Jurkat, Clone E6-1 (cell line): ENCODE measurements at regions not wholly inside any gene's neighbourhood (a gene's known extent, or its start where the extent isn't known, plus 50 kb on each side); places are given as distances from the start of the nearest gene placed in this dataset.
"Not testable (repeated sequence)": the region's sequence is repeated elsewhere in the genome, so short reads cannot be mapped to it uniquely, and the experiment has no call there.

ENCODE experiments used
- DNase-seq: peaks from one replicate; pipeline ENCODE4 v3.0.0-alpha.2; 2011; ENCODE audit warnings: low read depth, low spot score
- H3K4me3 ChIP-seq: 2 replicates; pipeline ENCODE4 v1.5.1; 2011; ENCODE audit warnings: mild to moderate bottlenecking, low read length, control low read depth, moderate library complexity

GRCh38 chr1:70720521-70720920 is 309.5 kb downstream of the CTH start:
- no peak overlapping the region for H3K4me3 ChIP-seq
- no peak for DNase-seq

DNA sequence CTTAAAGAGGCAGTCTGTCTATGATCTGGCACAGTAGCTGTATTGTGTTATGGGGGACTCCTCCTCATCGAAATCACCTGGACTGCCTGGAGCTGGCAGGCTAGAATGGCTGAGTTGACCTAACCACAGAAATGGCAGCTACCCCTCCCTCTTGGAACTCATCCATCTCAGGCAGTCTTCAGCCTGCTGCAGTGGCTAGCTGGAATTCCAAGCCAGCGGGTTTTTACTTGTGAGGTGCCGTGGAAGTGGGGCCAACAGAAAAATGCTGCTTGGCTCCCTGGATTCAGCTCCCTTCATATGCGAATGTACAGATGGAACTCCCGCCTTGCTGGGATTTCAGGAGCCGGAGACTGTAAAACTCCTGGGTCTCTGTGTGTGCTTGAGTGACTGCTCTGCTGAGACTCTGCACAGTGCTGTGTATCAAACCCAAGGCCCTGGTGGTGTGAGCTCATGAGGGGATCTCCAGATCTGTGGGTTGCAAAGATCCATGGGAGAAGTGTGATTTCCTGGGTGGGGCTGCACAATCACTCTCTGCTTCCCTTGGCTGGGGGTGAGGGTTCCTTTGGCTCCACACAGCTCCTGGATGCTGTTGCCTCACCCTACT is 316.9 kb downstream of the CTH start:
- H3K4me3 ChIP-seq, result no peak overlapping the region
- no peak for DNase-seq

- not testable (repeated sequence) for DNase-seq, H3K4me3 ChIP-seq
Measured at GRCh38 chr1:70736518-70736917, 311.1 kb downstream of the PTGER3 start.

GRCh38 chr1:70737125-70737524 is 310.5 kb downstream of the PTGER3 start:
- H3K4me3 ChIP-seq, result no peak overlapping the region
- DNase-seq, result no peak

DNA sequence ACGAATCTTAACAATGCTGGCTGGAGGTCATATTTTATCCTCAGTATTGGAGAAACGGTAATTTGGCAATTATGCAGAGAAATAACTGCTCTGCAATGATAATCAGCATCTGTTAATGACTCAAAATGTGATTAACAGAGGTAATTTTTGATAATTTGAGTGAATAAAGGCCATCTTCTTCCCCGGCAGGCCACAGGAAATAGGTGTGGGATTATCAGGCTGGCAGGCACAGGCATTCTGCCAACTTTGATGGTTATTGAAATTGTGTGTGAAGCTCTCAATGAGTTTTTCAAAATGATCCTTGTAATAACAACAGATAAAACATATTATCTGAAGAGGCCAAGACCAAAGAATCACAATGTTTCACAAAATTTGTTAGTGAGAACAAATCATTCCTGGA is 309.0 kb downstream of the PTGER3 start:
- H3K4me3 ChIP-seq, result no peak overlapping the region
- no peak for DNase-seq

- DNase-seq, result peak; percentile 54
- no peak overlapping the region for H3K4me3 ChIP-seq
Measured at GRCh38 chr1:70745199-70745598, 302.4 kb downstream of the PTGER3 start.

DNA sequence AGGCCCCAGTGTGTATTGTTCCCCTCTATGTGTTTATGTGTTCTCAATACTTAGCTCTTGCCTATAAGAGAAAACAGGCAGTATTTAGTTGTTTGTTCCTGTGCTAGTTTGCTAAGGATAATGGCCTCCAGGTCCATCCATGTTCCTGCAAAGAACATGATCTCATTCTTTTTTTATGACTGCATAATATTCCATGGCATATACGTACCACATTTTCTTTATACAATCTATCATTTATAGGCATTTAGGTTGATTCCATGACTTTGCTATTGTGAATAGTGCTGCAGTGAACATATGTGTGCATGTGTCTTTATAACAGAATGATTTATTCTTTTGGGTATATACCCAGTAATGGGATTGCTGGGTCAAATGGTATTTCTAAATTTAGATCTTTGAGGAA is 301.6 kb downstream of the PTGER3 start:
- not testable (repeated sequence) for H3K4me3 ChIP-seq, DNase-seq

GRCh38 chr1:70747123-70747522 is 300.5 kb downstream of the PTGER3 start:
- DNase-seq, H3K4me3 ChIP-seq: not testable (repeated sequence)

DNA sequence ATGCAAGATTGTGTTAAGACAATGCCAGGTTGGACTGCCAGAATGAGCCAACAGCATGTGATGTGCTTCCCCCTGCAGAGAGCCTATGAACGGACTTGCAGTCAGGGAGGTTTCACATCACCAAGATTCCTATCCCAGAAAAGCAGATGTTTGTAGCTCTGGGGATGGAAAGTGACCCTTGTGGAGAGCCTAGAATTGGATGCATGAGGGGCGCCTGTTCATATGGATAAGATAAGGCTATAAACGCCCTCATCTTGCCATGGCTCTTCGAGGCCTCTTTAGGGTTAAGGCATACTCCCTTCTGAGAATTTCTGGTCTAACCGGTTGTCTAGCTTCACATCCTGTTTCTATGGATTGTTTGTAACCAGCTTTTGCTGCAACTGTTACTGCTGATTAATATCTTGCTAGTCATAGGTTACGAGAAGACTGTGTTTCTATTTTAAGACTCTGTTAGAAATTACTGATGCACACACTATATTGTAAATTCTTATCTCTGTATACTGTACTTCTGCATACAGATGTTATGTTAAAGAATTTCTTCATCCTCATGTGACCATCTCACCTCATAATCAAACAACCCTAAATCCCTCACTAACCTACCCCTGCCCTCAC is 295.8 kb downstream of the PTGER3 start:
- DNase-seq, result not testable (repeated sequence)

DNA sequence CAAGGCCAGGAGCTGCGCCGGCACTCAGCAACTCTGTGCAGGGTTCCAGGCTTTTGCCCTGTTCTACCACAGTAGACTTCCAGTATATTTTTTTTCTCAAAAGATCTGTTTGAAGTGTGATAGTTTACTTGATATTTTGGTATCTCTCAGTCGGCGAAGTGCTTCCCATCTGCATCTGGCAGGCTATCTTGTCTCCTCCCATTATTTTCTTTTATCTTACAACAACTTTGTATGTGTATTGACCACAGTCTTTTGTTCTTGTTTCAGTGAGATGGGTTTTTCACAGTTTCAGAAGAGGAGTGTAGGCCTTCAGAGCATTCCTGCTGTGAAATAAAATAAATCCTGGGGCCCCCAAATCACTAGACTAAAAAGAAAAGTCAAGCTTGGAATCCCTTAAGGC is 292.9 kb downstream of the PTGER3 start:
- peak; percentile 50 for DNase-seq
- no peak overlapping the region for H3K4me3 ChIP-seq

More for the DNA sequence above, 295.8 kb downstream of the PTGER3 start:
- H3K4me3 ChIP-seq, result not testable (repeated sequence)

DNA sequence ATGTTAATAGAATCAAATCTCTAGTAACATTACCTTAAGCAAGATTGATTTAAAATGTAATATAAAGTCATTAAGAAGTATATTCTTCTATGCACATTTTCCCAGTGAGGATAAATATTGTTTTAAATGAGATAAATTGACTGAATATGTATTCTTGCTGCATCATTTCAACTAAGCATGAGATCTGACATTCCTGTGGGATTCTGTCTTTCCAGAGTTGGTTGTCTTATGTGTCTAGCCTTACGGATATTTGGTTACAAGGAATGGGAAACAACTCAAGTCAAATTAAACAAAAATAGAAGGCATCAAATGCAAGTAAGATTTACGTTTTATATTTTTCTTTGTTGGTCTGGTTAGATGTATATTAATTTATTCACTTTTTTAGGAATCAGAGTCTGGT is 287.5 kb downstream of the PTGER3 start:
- DNase-seq, result no peak
- no peak overlapping the region for H3K4me3 ChIP-seq

DNA sequence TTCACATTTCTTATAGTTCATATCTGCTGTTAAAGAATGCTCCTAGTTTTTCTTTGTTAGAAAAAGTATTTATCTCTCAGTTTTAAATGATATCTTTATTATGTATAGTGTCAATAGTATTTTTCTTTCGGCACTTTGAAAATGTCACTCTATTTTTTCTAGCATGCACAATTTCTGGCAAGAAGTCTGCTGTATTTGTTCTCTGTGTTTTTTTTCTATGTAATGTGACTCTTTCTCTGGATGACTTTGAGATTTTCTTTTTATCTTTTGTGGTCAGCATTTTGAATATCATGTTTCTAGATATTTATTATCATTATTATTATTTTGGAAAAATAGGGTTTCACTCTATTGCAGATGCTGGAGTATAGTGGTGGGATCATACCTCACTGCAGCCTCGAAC is 285.2 kb downstream of the PTGER3 start:
- no peak for DNase-seq
- no peak overlapping the region for H3K4me3 ChIP-seq

GRCh38 chr1:70764747-70765146 is 282.9 kb downstream of the PTGER3 start:
- no peak overlapping the region for H3K4me3 ChIP-seq
- peak; percentile 27 for DNase-seq

DNA sequence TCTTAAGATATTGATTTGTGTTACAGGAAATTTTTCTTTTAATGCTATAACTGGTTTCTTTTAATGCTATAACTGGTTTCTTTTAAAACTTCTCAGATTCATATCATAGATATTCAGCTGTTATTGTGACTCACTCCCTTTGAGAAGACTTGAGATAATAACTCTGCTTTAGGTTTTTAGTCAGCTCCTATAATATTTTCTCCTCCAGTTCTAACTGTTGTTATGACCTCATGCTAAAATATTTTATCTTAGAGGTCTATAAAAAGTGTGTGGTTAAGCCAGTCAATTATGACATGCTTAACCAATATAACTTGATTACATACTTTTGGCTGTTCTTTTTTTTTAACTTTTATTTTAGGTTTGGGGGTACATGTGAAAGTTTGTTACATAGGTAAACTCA is 280.2 kb downstream of the PTGER3 start:
- no peak overlapping the region for H3K4me3 ChIP-seq
- DNase-seq, result no peak

DNA sequence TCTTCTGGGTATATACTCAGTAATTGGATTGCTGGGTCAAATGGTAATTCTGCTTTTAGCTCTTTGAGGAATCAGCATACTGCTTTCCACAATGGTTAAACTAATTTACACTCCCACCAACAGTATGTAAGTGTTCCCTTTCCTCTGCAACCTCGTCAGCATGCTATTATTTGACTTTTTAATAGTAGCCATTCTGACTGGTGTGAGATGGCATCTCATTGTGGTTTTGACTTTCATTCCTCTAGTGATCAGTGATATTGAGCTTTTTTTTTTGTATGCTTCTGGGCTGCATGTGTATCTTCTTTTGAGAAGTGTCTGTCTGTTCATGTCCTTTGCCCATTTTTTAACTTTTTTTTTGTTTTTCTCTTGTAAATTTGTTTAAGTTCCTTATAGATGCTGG is 279.4 kb downstream of the PTGER3 start:
- H3K4me3 ChIP-seq, result no peak overlapping the region
- DNase-seq, result no peak

GRCh38 chr1:70778056-70778762 is 269.4 kb downstream of the PTGER3 start:
- H3K4me3 ChIP-seq, result no peak overlapping the region
- no peak for DNase-seq

GRCh38 chr1:70778934-70779333 is 268.7 kb downstream of the PTGER3 start:
- no peak overlapping the region for H3K4me3 ChIP-seq
- no peak for DNase-seq

DNA sequence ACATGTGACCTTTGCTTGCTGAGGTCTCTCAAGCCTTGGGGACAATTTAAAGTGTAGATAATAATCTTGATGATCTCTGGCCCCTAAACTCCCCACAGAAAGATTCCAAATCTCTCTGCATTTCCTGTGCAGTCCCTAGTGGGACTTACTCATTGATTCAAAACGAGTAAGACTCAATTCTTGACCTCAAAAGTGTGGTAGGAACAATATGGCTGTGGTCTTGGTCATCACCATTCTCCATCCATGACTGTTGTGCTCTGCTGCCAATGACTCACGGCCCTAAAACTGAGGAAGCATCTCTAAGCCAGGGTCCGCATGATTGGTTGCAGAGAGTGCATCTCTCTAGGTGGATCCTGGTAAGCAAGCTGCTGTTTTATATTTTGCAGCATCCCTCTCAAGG is 268.0 kb downstream of the PTGER3 start:
- no peak for DNase-seq
- H3K4me3 ChIP-seq, result no peak overlapping the region

- no peak for DNase-seq
- no peak overlapping the region for H3K4me3 ChIP-seq
Measured at GRCh38 chr1:70785287-70785686, 262.3 kb downstream of the PTGER3 start.

DNA sequence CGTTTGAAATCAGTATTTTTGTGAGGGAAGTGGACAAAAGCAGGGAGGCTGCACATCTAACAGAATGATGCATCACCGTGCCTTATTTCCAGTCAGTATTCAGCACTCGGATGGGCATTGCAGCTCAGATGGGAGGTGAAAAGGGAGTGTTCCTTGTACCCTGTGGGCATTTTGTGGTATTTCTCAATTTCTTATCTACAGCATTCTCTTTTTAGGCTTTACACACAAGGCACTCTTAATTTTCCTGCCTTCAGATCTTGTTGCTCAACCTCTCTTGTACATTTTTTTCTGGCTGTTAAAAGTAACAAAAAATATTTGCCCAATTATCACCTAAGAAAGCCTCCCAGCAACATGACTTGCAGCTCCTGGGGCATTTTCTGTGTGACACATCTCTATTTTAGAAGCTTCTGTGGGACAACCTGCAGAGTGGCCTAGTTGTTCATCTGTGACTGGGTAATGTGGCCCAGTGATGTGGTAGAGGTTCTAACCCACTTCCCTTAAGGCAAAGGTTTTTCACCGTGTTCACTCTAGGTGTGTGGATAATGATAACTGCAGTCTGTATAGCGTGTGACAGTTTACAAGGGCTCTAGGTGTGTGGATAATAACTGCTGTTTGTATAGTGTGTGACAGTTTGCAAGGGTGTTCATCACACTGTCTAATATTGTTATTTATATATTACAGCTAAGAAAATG is 257.2 kb downstream of the PTGER3 start:
- H3K4me3 ChIP-seq, result peak overlapping the region; percentile 22; the same call in 1 of the 2 replicates
- DNase-seq, result peak; percentile 99
